Esophagus muscularis mucosa (tissue), 4 donors: ENCODE measurements at regions not wholly inside any gene's neighbourhood (a gene's known extent, or its start where the extent isn't known, plus 50 kb on each side); places are given as distances from the start of the nearest gene placed in this dataset.

Source experiments
- DNase-seq: peaks from one replicate; pipeline ENCODE4 v3.0.0-alpha.2; 2017; ENCODE audit errors: extremely low spot score
- H3K27ac ChIP-seq, 4 donors: fragments of 200-600 bp; sonication (generic); replicated peaks in 1 of 4; 1 replicate in 3 of 4; 2 replicates in 1 of 4; pipeline ENCODE4 v1.5.1; 2016 to 2019; ENCODE audit warnings: mild to moderate bottlenecking in 1 of 4
- H3K27me3 ChIP-seq, 4 donors: fragments of 200-600 bp; sonication (generic); one replicate each; pipeline versions ENCODE4 v1.5.1 to v1.6.0; 2016 to 2019
- H3K36me3 ChIP-seq, 4 donors: fragments of 200-600 bp; sonication (generic); one replicate each; pipeline ENCODE4 v1.5.1; 2016 to 2019
- H3K4me1 ChIP-seq, 4 donors: fragments of 200-600 bp; sonication (generic); one replicate each; pipeline ENCODE4 v1.5.1; 2016 to 2019
- H3K4me3 ChIP-seq, 4 donors: fragments of 200-600 bp; sonication (generic); 1 replicate in 2 of 4; 2 replicates in 2 of 4; pipeline ENCODE4 v1.5.1; 2016 to 2019; ENCODE audit warnings: mild to moderate bottlenecking in 4 of 4, moderate library complexity in 1 of 4
- H3K9me3 ChIP-seq, 4 donors: fragments of 200-600 bp; sonication (generic); 1 replicate in 3 of 4; 2 replicates in 1 of 4; pipeline ENCODE4 v1.5.1; 2016 to 2019
- CTCF ChIP-seq, 3 experiments: fragments of 200-600 bp in 2 of 3; fragments of 450-650 bp in 1 of 3; sonication (generic) in 2 of 3; IDR thresholded peaks; one replicate each; pipeline ENCODE4 v1.5.1; 2017 to 2019; ENCODE audit warnings: antibody characterized with exemption in 3 of 3, mild to moderate bottlenecking in 2 of 3, moderate library complexity in 1 of 3
- EP300 ChIP-seq: sonication (generic); formaldehyde crosslinking; IDR thresholded peaks from one replicate; pipeline ENCODE4 v1.6.1; 2017; ENCODE audit warnings: antibody characterized with exemption
- POLR2A ChIP-seq: fragments of 450-650 bp; IDR thresholded peaks from one replicate; pipeline ENCODE4 v1.6.1; 2017; ENCODE audit warnings: antibody characterized with exemption, moderate library complexity, mild to moderate bottlenecking, low read depth
- POLR2AphosphoS5 ChIP-seq, 2 donors: sonication (generic); formaldehyde crosslinking; IDR thresholded peaks; one replicate each; pipeline ENCODE4 v1.6.1; 2017; ENCODE audit warnings: antibody characterized with exemption in 2 of 2
- WGBS: methylation state at CpG from one replicate; pipeline ENCODE4 v1.1.5; 2018; 5-methylcytosine and 5-hydroxymethylcytosine counted together
- intact Hi-C: fragments of 100-400 bp; cut with DNase I; formaldehyde crosslinking; loops from one replicate; pipeline ENCODE4 v1.15.1; 2023

- Histone ChIP-seq H3K27ac (no peak overlapping the region), H3K4me1 (no peaks in the 10 kb centered on the region), H3K4me3 (no peak overlapping the region), H3K36me3 (no peaks in the 10 kb centered on the region), H3K9me3 (no peaks in the 10 kb centered on the region), H3K27me3 (no peaks in the 10 kb centered on the region)
- DNase-seq: no peak
- WGBS: 62% methylated on average over 5 of the region's 5 CpGs
- TF ChIP-seq POLR2AphosphoS5 (IDR thresholded peaks at IDR 0.05) (no peak), POLR2A (no peak), EP300 (no peak), CTCF (IDR thresholded peaks at IDR 0.05) (no peak)
- intact Hi-C loops: no loop called here
Observed at GRCh38 chr11:18878211-18878610, 61.0 kb downstream of the MRGPRX1 start.

- no peaks in the 10 kb centered on the region for H3K27me3 ChIP-seq
- no peak for TF ChIP-seq EP300
- no peak for TF ChIP-seq POLR2AphosphoS5 (IDR thresholded peaks at IDR 0.05)
- no peak for TF ChIP-seq CTCF (IDR thresholded peaks at IDR 0.05)
- TF ChIP-seq POLR2A: no peak
- no peaks in the 10 kb centered on the region for H3K36me3 ChIP-seq
- WGBS: 68% methylated on average over 2 of the region's 2 CpGs
- H3K27ac ChIP-seq: no peak overlapping the region
- intact Hi-C loops: no loop called here
- no peaks in the 10 kb centered on the region for H3K4me1 ChIP-seq
- DNase-seq: no peak
- no peak overlapping the region for H3K4me3 ChIP-seq
- no peaks in the 10 kb centered on the region for H3K9me3 ChIP-seq
Observed at GRCh38 chr11:18865951-18866350, 73.3 kb downstream of the MRGPRX1 start.

- WGBS: 91% methylated on average over 3 of the region's 3 CpGs
- Histone ChIP-seq H3K36me3 (no peaks in the 10 kb centered on the region), H3K9me3 (no peaks in the 10 kb centered on the region), H3K4me3 (no peak overlapping the region), H3K4me1 (no peaks in the 10 kb centered on the region), H3K27ac (no peak overlapping the region), H3K27me3 (no peaks in the 10 kb centered on the region)
- no peak for TF ChIP-seq EP300
- no peak for TF ChIP-seq POLR2AphosphoS5 (IDR thresholded peaks at IDR 0.05)
- TF ChIP-seq CTCF (IDR thresholded peaks at IDR 0.05): no peak
- no peak for TF ChIP-seq POLR2A
- intact Hi-C loops: no loop called here
- DNase-seq: no peak
Observed at GRCh38 chr11:18865261-18865660, 73.7 kb upstream of the PTPN5 start.

- 40% methylated on average over 5 of the region's 5 CpGs for WGBS
- H3K4me3 ChIP-seq: no peak overlapping the region
- TF ChIP-seq POLR2A (no peak), CTCF (IDR thresholded peaks at IDR 0.05) (no peak), EP300 (no peak), POLR2AphosphoS5 (IDR thresholded peaks at IDR 0.05) (no peak)
- H3K9me3 ChIP-seq: peaks cover 0 to 28% (median 13%) of the 10 kb centered on the region in 4 donors
- intact Hi-C loops: no loop called here
- no peaks in the 10 kb centered on the region for H3K4me1 ChIP-seq
- H3K27me3 ChIP-seq: no peaks in the 10 kb centered on the region
- no peaks in the 10 kb centered on the region for H3K36me3 ChIP-seq
- H3K27ac ChIP-seq: no peak overlapping the region
- DNase-seq: no peak
Observed at GRCh38 chr11:18853086-18853720, 61.6 kb upstream of the PTPN5 start.

- peaks cover 0 to 18% (median 5%) of the 10 kb centered on the region in 4 donors for H3K9me3 ChIP-seq
- intact Hi-C loops: no loop called here
- DNase-seq: no peak
- no peak for TF ChIP-seq CTCF (IDR thresholded peaks at IDR 0.05)
- no peak for TF ChIP-seq POLR2AphosphoS5 (IDR thresholded peaks at IDR 0.05)
- no peak for TF ChIP-seq EP300
- no peak for TF ChIP-seq POLR2A
- H3K27me3 ChIP-seq: no peaks in the 10 kb centered on the region
- H3K4me3 ChIP-seq: no peak overlapping the region
- H3K4me1 ChIP-seq: no peaks in the 10 kb centered on the region
- H3K27ac ChIP-seq: no peak overlapping the region
- H3K36me3 ChIP-seq: no peaks in the 10 kb centered on the region
- 93% methylated on average over 1 of the region's 1 CpG for WGBS
Observed at GRCh38 chr11:18849406-18849805, 57.8 kb upstream of the PTPN5 start.
